ENCODE measurements at regions not wholly inside any gene's neighbourhood (a gene's known extent, or its start where the extent isn't known, plus 50 kb on each side); places are given as distances from the start of the nearest gene placed in this dataset.

DNA sequence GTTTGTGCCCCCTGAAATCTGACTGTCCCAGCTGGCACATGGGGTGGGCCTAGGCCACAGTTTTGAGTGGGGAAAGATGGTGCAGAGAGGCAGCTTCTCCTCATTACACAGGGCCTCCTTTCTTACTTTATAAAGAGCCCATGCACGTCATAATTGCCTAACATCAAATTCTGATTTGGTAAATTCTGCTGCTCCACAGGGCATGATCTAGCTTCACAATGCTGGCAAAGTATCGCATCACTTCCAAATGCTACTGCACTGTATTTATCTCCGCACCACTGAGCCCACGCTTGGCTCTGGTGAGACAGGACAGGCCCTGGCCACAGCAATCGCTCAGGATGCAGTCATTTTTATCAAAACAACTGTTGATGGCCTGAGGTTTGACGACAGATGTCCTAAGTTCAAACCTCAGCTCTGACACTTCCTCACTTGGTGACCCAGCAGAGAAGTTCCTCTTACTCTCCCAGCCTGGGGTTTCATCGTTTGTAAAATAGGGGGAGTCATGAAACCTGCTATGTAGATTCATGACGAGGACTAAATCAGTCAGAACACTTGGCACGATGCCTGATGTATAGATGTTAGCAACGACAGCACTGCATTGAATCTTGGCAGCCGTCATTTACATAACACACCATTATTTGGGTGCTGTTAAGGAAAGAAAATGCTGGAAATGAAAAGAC is 187.9 kb downstream of the TTLL2 start:
- CTCF ChIA-PET, result no interaction called here
- Histone ChIP-seq H3K36me3 (ENCODE audit: low read depth, low read length) (no peaks in the 10 kb centered on the region), H3K9me3 (ENCODE audit: low read length) (no peaks in the 10 kb centered on the region), H3F3A (ENCODE audit: low read length, unreplicated experiment) (no peaks in the 10 kb centered on the region), H3K9me2 (replicated peaks; ENCODE audit: low read length) (no peaks in the 10 kb centered on the region), H3K27me3 (ENCODE audit: low read length) (no peaks in the 10 kb centered on the region), H4K20me1 (ENCODE audit: low read length) (no peaks in the 10 kb centered on the region), H3K4me1 (ENCODE audit: insufficient read depth, low read length) (no peaks in the 10 kb centered on the region), H2AFZ (ENCODE audit: low read length) (no peak overlapping the region), H3K4me3 (ENCODE audit: low read length) (no peak overlapping the region), H3K79me2 (ENCODE audit: low read length) (no peaks in the 10 kb centered on the region), H3K4me2 (ENCODE audit: low read length) (no peak overlapping the region), H3K27ac (ENCODE audit: low read length) (no peak overlapping the region), H3K9ac (ENCODE audit: low read length) (no peak overlapping the region)
- no TSS peak for BruUV-seq (replicated peaks)
- DNase-seq (no peak), ATAC-seq (no peak)
- intact Hi-C loops (cut with micrococcal nuclease), result no loop called here
- TF ChIP-seq EZH2phosphoT487 (IDR thresholded peaks at IDR 0.05; ENCODE audit: borderline replicate concordance, low read length), result no peak
- TF ChIP-seq, protein P1, sequence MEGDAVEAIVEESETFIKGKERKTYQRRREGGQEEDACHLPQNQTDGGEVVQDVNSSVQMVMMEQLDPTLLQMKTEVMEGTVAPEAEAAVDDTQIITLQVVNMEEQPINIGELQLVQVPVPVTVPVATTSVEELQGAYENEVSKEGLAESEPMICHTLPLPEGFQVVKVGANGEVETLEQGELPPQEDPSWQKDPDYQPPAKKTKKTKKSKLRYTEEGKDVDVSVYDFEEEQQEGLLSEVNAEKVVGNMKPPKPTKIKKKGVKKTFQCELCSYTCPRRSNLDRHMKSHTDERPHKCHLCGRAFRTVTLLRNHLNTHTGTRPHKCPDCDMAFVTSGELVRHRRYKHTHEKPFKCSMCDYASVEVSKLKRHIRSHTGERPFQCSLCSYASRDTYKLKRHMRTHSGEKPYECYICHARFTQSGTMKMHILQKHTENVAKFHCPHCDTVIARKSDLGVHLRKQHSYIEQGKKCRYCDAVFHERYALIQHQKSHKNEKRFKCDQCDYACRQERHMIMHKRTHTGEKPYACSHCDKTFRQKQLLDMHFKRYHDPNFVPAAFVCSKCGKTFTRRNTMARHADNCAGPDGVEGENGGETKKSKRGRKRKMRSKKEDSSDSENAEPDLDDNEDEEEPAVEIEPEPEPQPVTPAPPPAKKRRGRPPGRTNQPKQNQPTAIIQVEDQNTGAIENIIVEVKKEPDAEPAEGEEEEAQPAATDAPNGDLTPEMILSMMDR (conservative IDR thresholded peaks at IDR 0.05; ENCODE audit: low read depth, low read length), result no peak
- no peak for TF ChIP-seq EZH2 (IDR thresholded peaks at IDR 0.05; ENCODE audit: low read length, unreplicated experiment)
- POLR2A ChIA-PET (ENCODE audit: unreplicated experiment), result no interaction called here

DNA sequence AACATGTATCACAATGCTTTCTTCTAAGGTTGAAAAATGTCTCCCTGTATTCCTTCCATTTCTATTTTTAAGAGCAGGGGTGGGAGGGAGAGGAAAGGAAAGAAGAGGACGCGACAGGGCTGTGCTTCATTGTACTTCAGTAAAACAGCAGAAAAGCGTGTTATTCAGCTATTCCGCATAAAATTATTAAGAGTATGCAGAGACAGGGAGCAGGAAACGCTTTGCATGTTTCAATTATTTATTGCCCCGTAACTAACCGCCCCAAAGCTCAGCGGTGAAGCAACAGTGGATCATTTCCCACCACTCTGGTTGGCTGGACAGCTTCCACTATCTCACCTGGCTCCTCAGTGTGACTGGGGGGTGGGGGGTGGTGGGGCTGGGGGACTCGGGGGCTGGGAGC is 188.9 kb downstream of the TTLL2 start:
- no peaks in the 10 kb centered on the region for H3K9me2 ChIP-seq (replicated peaks; ENCODE audit: low read length)
- no peaks in the 10 kb centered on the region for H3K9me3 ChIP-seq (ENCODE audit: low read length)
- H3K9ac ChIP-seq (ENCODE audit: low read length), result no peak overlapping the region
- TF ChIP-seq, protein P1 (conservative IDR thresholded peaks at IDR 0.05; ENCODE audit: low read depth, low read length), result no peak
- no peak for TF ChIP-seq EZH2phosphoT487 (IDR thresholded peaks at IDR 0.05; ENCODE audit: borderline replicate concordance, low read length)
- no peaks in the 10 kb centered on the region for H3K27me3 ChIP-seq (ENCODE audit: low read length)
- ATAC-seq, result no peak
- DNase-seq, result no peak
- H2AFZ ChIP-seq (ENCODE audit: low read length), result no peak overlapping the region
- no peaks in the 10 kb centered on the region for H3K79me2 ChIP-seq (ENCODE audit: low read length)
- no peaks in the 10 kb centered on the region for H3K36me3 ChIP-seq (ENCODE audit: low read depth, low read length)
- no peaks in the 10 kb centered on the region for H4K20me1 ChIP-seq (ENCODE audit: low read length)
- POLR2A ChIA-PET (ENCODE audit: unreplicated experiment), result no interaction called here
- BruUV-seq (replicated peaks), result no TSS peak
- H3K4me1 ChIP-seq (ENCODE audit: insufficient read depth, low read length), result no peaks in the 10 kb centered on the region
- intact Hi-C loops (cut with micrococcal nuclease), result no loop called here
- CTCF ChIA-PET, result no interaction called here
- H3F3A ChIP-seq (ENCODE audit: low read length, unreplicated experiment), result no peaks in the 10 kb centered on the region
- no peak overlapping the region for H3K27ac ChIP-seq (ENCODE audit: low read length)
- H3K4me2 ChIP-seq (ENCODE audit: low read length), result no peak overlapping the region
- H3K4me3 ChIP-seq (ENCODE audit: low read length), result no peak overlapping the region

DNA sequence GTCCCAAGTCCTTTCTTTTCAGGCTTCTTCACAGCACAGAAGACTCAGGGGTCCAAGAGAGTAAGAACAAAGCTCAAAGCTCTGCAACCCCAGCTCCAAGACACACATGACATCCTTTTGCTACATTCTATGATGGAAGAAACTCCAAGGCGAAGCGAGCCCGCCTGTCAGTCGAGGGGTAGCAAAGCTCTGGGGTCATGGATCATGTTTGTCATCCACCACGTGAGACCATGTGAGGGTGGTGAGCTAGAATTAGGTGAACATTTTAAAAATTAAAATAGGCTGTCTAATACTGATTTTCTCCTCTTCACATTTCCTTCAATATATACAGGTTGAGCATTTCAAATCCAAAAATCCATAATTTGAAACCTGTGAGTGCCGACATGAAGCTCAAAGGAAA is 189.6 kb downstream of the TTLL2 start:
- H3F3A ChIP-seq (ENCODE audit: low read length, unreplicated experiment), result no peaks in the 10 kb centered on the region
- POLR2A ChIA-PET (ENCODE audit: unreplicated experiment), result no interaction called here
- no peak for DNase-seq
- no peaks in the 10 kb centered on the region for H3K9me2 ChIP-seq (replicated peaks; ENCODE audit: low read length)
- H3K79me2 ChIP-seq (ENCODE audit: low read length), result no peaks in the 10 kb centered on the region
- no peak overlapping the region for H3K9ac ChIP-seq (ENCODE audit: low read length)
- H4K20me1 ChIP-seq (ENCODE audit: low read length), result no peaks in the 10 kb centered on the region
- no peak overlapping the region for H3K4me3 ChIP-seq (ENCODE audit: low read length)
- no peak for TF ChIP-seq EZH2phosphoT487 (IDR thresholded peaks at IDR 0.05; ENCODE audit: borderline replicate concordance, low read length)
- no peak for TF ChIP-seq EZH2 (IDR thresholded peaks at IDR 0.05; ENCODE audit: low read length, unreplicated experiment)
- TF ChIP-seq, protein P1 (conservative IDR thresholded peaks at IDR 0.05; ENCODE audit: low read depth, low read length), result no peak
- ATAC-seq, result no peak
- BruUV-seq (replicated peaks), result no TSS peak
- no peak overlapping the region for H3K4me2 ChIP-seq (ENCODE audit: low read length)
- intact Hi-C loops (cut with micrococcal nuclease), result no loop called here
- no peaks in the 10 kb centered on the region for H3K9me3 ChIP-seq (ENCODE audit: low read length)
- H3K27ac ChIP-seq (ENCODE audit: low read length), result no peak overlapping the region
- no peaks in the 10 kb centered on the region for H3K36me3 ChIP-seq (ENCODE audit: low read depth, low read length)
- no peaks in the 10 kb centered on the region for H3K27me3 ChIP-seq (ENCODE audit: low read length)
- H3K4me1 ChIP-seq (ENCODE audit: insufficient read depth, low read length), result no peaks in the 10 kb centered on the region
- no peak overlapping the region for H2AFZ ChIP-seq (ENCODE audit: low read length)
- CTCF ChIA-PET, result no interaction called here
